ENCODE measurements at regions not wholly inside any gene's neighbourhood (a gene's known extent, or its start where the extent isn't known, plus 50 kb on each side); places are given as distances from the start of the nearest gene placed in this dataset.

- H3K27me3 ChIP-seq, result no peaks in the 10 kb centered on the region
- TF ChIP-seq CTCF (IDR thresholded peaks at IDR 0.05) (no peak), POLR2A (IDR thresholded peaks at IDR 0.05) (no peak), POLR2AphosphoS5 (IDR thresholded peaks at IDR 0.05; ENCODE audit: insufficient read depth in 1 of 2, low read depth in 1 of 2) (no peak)
- H3K4me3 ChIP-seq, result no peak overlapping the region
- no peak overlapping the region for H3K27ac ChIP-seq
- no peak for DNase-seq (ENCODE audit: extremely low spot score in 2 of 2)
- no peaks in the 10 kb centered on the region for H3K9me3 ChIP-seq
- H3K36me3 ChIP-seq, result no peaks in the 10 kb centered on the region
- H3K4me1 ChIP-seq, result no peaks in the 10 kb centered on the region
- intact Hi-C loops (cut with DNase I), result no loop called here
Measured at GRCh38 chr1:37174341-37174740, 140.0 kb upstream of the GRIK3 start.

- no peaks in the 10 kb centered on the region for H3K36me3 ChIP-seq
- H3K4me3 ChIP-seq, result no peak overlapping the region
- DNase-seq (ENCODE audit: extremely low spot score in 2 of 2), result no peak
- TF ChIP-seq POLR2A (IDR thresholded peaks at IDR 0.05), result no peak
- TF ChIP-seq CTCF (IDR thresholded peaks at IDR 0.05), result no peak
- TF ChIP-seq POLR2AphosphoS5 (IDR thresholded peaks at IDR 0.05; ENCODE audit: insufficient read depth in 1 of 2, low read depth in 1 of 2), result no peak
- no peaks in the 10 kb centered on the region for H3K4me1 ChIP-seq
- H3K27me3 ChIP-seq, result no peaks in the 10 kb centered on the region
- H3K9me3 ChIP-seq, result no peaks in the 10 kb centered on the region
- no peak overlapping the region for H3K27ac ChIP-seq
- intact Hi-C loops (cut with DNase I), result no loop called here
Measured at GRCh38 chr1:37174876-37175275, 140.6 kb upstream of the GRIK3 start.

- Histone ChIP-seq H3K4me3 (no peak overlapping the region), H3K4me1 (no peaks in the 10 kb centered on the region), H3K9me3 (no peaks in the 10 kb centered on the region), H3K27me3 (no peaks in the 10 kb centered on the region), H3K27ac (no peak overlapping the region), H3K36me3 (no peaks in the 10 kb centered on the region)
- intact Hi-C loops (cut with DNase I), result no loop called here
- TF ChIP-seq POLR2A (IDR thresholded peaks at IDR 0.05) (no peak), CTCF (IDR thresholded peaks at IDR 0.05) (no peak), POLR2AphosphoS5 (IDR thresholded peaks at IDR 0.05; ENCODE audit: insufficient read depth in 1 of 2, low read depth in 1 of 2) (no peak)
- no peak for DNase-seq (ENCODE audit: extremely low spot score in 2 of 2)
Measured at GRCh38 chr1:37175666-37176215, 141.4 kb upstream of the GRIK3 start.

DNA sequence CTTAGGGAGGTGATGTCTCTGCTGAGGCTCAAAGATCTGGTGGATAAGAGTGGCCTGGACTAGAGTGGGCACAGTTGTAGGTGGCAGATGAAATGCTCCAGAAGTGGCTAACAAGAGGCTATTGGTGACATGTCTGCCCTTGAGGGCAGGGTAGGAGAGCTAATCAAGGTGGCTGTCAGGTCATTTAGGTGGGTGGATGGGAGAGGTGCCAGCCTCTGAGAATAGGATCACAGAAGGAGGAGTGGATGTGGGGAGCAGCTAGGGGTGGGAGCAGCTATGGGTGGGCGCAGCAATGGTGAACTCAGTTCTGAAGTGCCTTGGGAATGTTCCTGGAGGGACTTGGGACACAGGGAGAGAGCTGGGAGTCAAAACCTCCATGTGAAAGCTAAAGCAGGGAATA, 142.0 kb upstream of the GRIK3 start:
- no peak overlapping the region for H3K4me3 ChIP-seq
- no peaks in the 10 kb centered on the region for H3K27me3 ChIP-seq
- H3K36me3 ChIP-seq, result no peaks in the 10 kb centered on the region
- intact Hi-C loops (cut with DNase I), result no loop called here
- H3K27ac ChIP-seq, result no peak overlapping the region
- no peaks in the 10 kb centered on the region for H3K4me1 ChIP-seq
- DNase-seq (ENCODE audit: extremely low spot score in 2 of 2), result no peak
- TF ChIP-seq POLR2AphosphoS5 (IDR thresholded peaks at IDR 0.05; ENCODE audit: insufficient read depth in 1 of 2, low read depth in 1 of 2) (no peak), CTCF (IDR thresholded peaks at IDR 0.05) (no peak), POLR2A (IDR thresholded peaks at IDR 0.05) (no peak)
- no peaks in the 10 kb centered on the region for H3K9me3 ChIP-seq

DNA sequence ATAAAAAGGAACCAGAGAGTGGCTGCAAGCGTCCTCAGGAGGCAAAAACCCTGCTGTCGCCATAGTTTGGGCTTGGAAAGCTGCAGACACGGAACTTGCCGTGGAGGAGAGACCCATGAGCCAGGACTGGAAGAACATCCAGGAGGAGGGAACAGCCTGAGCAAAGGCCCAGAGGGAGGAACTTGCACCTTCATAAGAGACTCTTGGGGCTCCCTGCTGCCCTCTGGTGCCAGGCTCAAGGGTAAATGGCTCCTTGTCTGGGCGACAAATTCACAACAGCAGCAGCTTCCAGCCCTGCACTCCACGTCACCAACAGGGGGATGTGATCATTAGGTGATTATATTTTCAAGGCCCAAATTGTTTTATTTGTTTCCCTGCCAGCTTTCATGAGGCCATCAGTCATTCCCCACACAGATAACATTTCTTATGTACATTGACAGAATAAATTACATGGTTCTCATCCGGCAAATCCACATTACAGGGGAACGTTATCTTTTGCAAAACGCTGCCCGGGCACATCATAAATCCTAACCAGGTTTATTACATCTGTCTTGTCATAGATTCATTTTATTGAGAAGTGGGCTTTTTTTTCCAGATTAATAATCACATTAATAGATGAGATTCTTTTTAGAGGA, 143.0 kb upstream of the GRIK3 start:
- intact Hi-C loops (cut with DNase I), result no loop called here
- no peak for DNase-seq (ENCODE audit: extremely low spot score in 2 of 2)
- no peak overlapping the region for H3K27ac ChIP-seq
- TF ChIP-seq POLR2AphosphoS5 (IDR thresholded peaks at IDR 0.05; ENCODE audit: insufficient read depth in 1 of 2, low read depth in 1 of 2) (no peak), CTCF (IDR thresholded peaks at IDR 0.05) (no peak), POLR2A (IDR thresholded peaks at IDR 0.05) (no peak)
- H3K4me3 ChIP-seq, result no peak overlapping the region
- H3K4me1 ChIP-seq, result no peaks in the 10 kb centered on the region
- no peaks in the 10 kb centered on the region for H3K36me3 ChIP-seq
- H3K27me3 ChIP-seq, result no peaks in the 10 kb centered on the region
- no peaks in the 10 kb centered on the region for H3K9me3 ChIP-seq
